Smooth muscle cell (in vitro differentiated cells): ENCODE measurements at regions not wholly inside any gene's neighbourhood (a gene's known extent, or its start where the extent isn't known, plus 50 kb on each side); places are given as distances from the start of the nearest gene placed in this dataset.

Experiments used
- DNase-seq: peaks from one replicate; lab custom pipeline; 2025; ENCODE audit not compliant: unreplicated experiment; lab: John Stamatoyannopoulos, UW
- H2AFZ ChIP-seq: fragments of 200-600 bp; sonication (generic); 2 replicates; pipeline ENCODE4 v1.6.0; 2016; ENCODE audit warnings: antibody characterized with exemption, low read depth, mild to moderate bottlenecking
- H3F3A ChIP-seq: fragments of 200-600 bp; sonication (generic); 2 replicates; pipeline ENCODE4 v1.6.0; 2017; ENCODE audit warnings: antibody characterized with exemption, low read depth
- H3K27ac ChIP-seq: fragments of 200-600 bp; sonication (generic); 2 replicates; pipeline ENCODE4 v1.5.1; 2016; ENCODE audit warnings: low read depth, mild to moderate bottlenecking
- H3K27me3 ChIP-seq: fragments of 200-600 bp; sonication (generic); 2 replicates; pipeline ENCODE4 v1.6.1; 2016; ENCODE audit warnings: low read depth, mild to moderate bottlenecking
- H3K36me3 ChIP-seq: fragments of 200-600 bp; sonication (generic); 2 replicates; pipeline ENCODE4 v1.5.1; 2016; ENCODE audit warnings: low read depth
- H3K4me1 ChIP-seq: fragments of 200-600 bp; sonication (generic); 2 replicates; pipeline ENCODE4 v1.5.1; 2016; ENCODE audit warnings: low read depth
- H3K4me2 ChIP-seq: fragments of 200-600 bp; sonication (generic); 2 replicates; pipeline ENCODE4 v1.6.0; 2016; ENCODE audit warnings: mild to moderate bottlenecking
- H3K4me3 ChIP-seq: fragments of 200-600 bp; sonication (generic); 2 replicates; pipeline ENCODE4 v1.5.1; 2016; ENCODE audit warnings: mild to moderate bottlenecking
- H3K79me2 ChIP-seq: fragments of 200-600 bp; sonication (generic); 2 replicates; pipeline ENCODE4 v1.6.0; 2016; ENCODE audit warnings: low read depth, mild to moderate bottlenecking
- H3K9ac ChIP-seq: fragments of 200-600 bp; sonication (generic); 2 replicates; pipeline ENCODE4 v1.6.0; 2016; ENCODE audit warnings: low read depth
- H3K9me3 ChIP-seq: fragments of 200-600 bp; sonication (generic); replicated peaks from 2 replicates; pipeline ENCODE4 v1.5.1; 2016; ENCODE audit warnings: low read depth
- H4K20me1 ChIP-seq: fragments of 200-600 bp; sonication (generic); 2 replicates; pipeline ENCODE4 v1.6.0; 2016; ENCODE audit warnings: low read depth
- CTCF ChIP-seq: fragments of 200-600 bp; sonication (generic); IDR thresholded peaks from 2 replicates; pipeline ENCODE4 v1.5.1; 2017; ENCODE audit warnings: borderline replicate concordance, mild to moderate bottlenecking, antibody characterized with exemption; ENCODE audit not compliant: insufficient read depth, poor library complexity, severe bottlenecking
- WGBS: methylation state at CpG from one replicate; pipeline ENCODE4 v1.1.7; 2016; ENCODE audit warnings: low lambda C conversion rate; 5-methylcytosine and 5-hydroxymethylcytosine counted together

- H3K4me3 ChIP-seq = no peak overlapping the region
- no peak overlapping the region for H2AFZ ChIP-seq
- TF ChIP-seq CTCF = no peak
- DNase-seq = no peak
- no peaks in the 10 kb centered on the region for H4K20me1 ChIP-seq
- no peaks in the 10 kb centered on the region for H3F3A ChIP-seq
- H3K79me2 ChIP-seq = no peaks in the 10 kb centered on the region
- H3K27me3 ChIP-seq = no peaks in the 10 kb centered on the region
- H3K4me2 ChIP-seq = no peak overlapping the region
- WGBS = 67% methylated on average over 7 of the region's 7 CpGs
- no peak overlapping the region for H3K9ac ChIP-seq
- H3K36me3 ChIP-seq = no peaks in the 10 kb centered on the region
- H3K4me1 ChIP-seq = no peaks in the 10 kb centered on the region
- no peaks in the 10 kb centered on the region for H3K9me3 ChIP-seq
- no peak overlapping the region for H3K27ac ChIP-seq
These were observed 667.7 kb downstream of the DIAPH3 start for GRCh38 chr13:59495936-59496512.

DNA sequence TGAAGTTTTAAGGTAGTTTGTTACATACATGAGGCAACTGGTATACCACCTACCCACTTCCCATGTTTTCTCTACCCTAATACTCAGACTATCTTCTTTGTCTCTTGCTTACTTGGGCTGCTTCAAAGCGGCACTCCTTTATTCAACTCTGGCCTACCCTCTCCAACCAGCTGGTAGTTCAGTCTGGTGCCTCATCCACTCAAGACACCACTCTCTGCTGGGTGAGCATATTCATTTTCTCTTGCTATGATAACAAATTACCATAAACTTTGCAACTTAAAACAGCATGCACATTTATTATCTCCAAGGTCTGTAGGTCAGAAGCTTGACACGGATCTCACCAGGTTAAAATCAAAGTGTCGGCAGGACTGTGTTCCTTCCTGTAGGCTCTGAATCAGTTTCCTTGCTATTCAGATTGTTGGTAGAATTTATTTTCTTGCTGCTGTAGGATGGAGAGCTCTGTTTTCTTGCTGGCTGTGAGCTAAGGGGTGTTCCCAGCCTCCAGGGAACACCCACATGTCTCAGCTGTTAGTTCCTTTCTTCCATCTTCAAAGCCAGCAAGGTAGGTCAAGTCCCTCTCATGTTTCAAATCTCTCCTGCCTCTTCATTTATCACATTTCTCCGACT lies 666.0 kb downstream of the DIAPH3 start:
- no peak overlapping the region for H3K9ac ChIP-seq
- no peaks in the 10 kb centered on the region for H4K20me1 ChIP-seq
- no peaks in the 10 kb centered on the region for H3K27me3 ChIP-seq
- WGBS = 86% methylated on average over 4 of the region's 4 CpGs
- H3K9me3 ChIP-seq = no peaks in the 10 kb centered on the region
- H3K27ac ChIP-seq = no peak overlapping the region
- no peak overlapping the region for H2AFZ ChIP-seq
- no peaks in the 10 kb centered on the region for H3F3A ChIP-seq
- H3K4me2 ChIP-seq = no peak overlapping the region
- DNase-seq = no peak
- H3K79me2 ChIP-seq = no peaks in the 10 kb centered on the region
- H3K36me3 ChIP-seq = no peaks in the 10 kb centered on the region
- H3K4me1 ChIP-seq = no peaks in the 10 kb centered on the region
- H3K4me3 ChIP-seq = no peak overlapping the region
- TF ChIP-seq CTCF = no peak

GRCh38 chr13:59501004-59501403 lies 662.7 kb downstream of the DIAPH3 start:
- no peak for DNase-seq
- Histone ChIP-seq H2AFZ (no peak overlapping the region), H3K36me3 (no peaks in the 10 kb centered on the region), H3K4me3 (no peak overlapping the region), H3K79me2 (no peaks in the 10 kb centered on the region), H4K20me1 (no peaks in the 10 kb centered on the region), H3K9me3 (no peaks in the 10 kb centered on the region), H3K27me3 (no peaks in the 10 kb centered on the region), H3F3A (no peaks in the 10 kb centered on the region), H3K4me1 (no peaks in the 10 kb centered on the region), H3K4me2 (no peak overlapping the region), H3K27ac (no peak overlapping the region), H3K9ac (no peak overlapping the region)
- TF ChIP-seq CTCF = no peak
- 95% methylated on average over 4 of the region's 4 CpGs for WGBS

DNA sequence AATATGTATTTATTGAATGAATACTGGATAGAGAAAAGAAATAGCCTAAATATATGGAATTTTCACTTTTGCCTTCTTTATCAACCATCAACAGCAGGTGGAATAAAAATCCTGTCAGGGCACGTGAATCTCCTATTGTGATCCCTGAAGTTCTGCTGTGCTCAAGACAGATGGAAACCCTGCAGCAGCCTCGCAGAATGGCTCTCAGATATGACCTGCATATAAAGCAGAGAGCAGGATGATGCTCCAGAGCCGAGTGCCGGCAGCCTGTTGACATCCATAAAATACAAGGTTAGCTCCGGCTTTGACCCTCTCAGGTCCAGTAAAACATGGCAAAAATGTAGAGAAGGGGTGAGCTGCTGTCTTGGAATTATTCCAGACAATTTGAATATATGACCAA lies 659.3 kb downstream of the DIAPH3 start:
- H3K79me2 ChIP-seq = no peaks in the 10 kb centered on the region
- no peaks in the 10 kb centered on the region for H3K9me3 ChIP-seq
- H3K4me3 ChIP-seq = no peak overlapping the region
- no peak overlapping the region for H3K9ac ChIP-seq
- H3K4me2 ChIP-seq = no peak overlapping the region
- TF ChIP-seq CTCF = no peak
- H3K36me3 ChIP-seq = no peaks in the 10 kb centered on the region
- H3K27me3 ChIP-seq = no peaks in the 10 kb centered on the region
- no peaks in the 10 kb centered on the region for H3F3A ChIP-seq
- no peak for DNase-seq
- no peaks in the 10 kb centered on the region for H3K4me1 ChIP-seq
- no peak overlapping the region for H3K27ac ChIP-seq
- 87% methylated on average over 5 of the region's 5 CpGs for WGBS
- no peak overlapping the region for H2AFZ ChIP-seq
- no peaks in the 10 kb centered on the region for H4K20me1 ChIP-seq
